ENCODE measurements at regions not wholly inside any gene's neighbourhood (a gene's known extent, or its start where the extent isn't known, plus 50 kb on each side); places are given as distances from the start of the nearest gene placed in this dataset.

- H3K27ac ChIP-seq = no peak overlapping the region
- no peaks in the 10 kb centered on the region for H3K27me3 ChIP-seq
- TF ChIP-seq POLR2AphosphoS5 (IDR thresholded peaks at IDR 0.05) = no peak
- no peak for TF ChIP-seq POLR2A (IDR thresholded peaks at IDR 0.05)
- TF ChIP-seq, protein P1, sequence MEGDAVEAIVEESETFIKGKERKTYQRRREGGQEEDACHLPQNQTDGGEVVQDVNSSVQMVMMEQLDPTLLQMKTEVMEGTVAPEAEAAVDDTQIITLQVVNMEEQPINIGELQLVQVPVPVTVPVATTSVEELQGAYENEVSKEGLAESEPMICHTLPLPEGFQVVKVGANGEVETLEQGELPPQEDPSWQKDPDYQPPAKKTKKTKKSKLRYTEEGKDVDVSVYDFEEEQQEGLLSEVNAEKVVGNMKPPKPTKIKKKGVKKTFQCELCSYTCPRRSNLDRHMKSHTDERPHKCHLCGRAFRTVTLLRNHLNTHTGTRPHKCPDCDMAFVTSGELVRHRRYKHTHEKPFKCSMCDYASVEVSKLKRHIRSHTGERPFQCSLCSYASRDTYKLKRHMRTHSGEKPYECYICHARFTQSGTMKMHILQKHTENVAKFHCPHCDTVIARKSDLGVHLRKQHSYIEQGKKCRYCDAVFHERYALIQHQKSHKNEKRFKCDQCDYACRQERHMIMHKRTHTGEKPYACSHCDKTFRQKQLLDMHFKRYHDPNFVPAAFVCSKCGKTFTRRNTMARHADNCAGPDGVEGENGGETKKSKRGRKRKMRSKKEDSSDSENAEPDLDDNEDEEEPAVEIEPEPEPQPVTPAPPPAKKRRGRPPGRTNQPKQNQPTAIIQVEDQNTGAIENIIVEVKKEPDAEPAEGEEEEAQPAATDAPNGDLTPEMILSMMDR (IDR thresholded peaks at IDR 0.05) = no peak
- no peaks in the 10 kb centered on the region for H3K4me1 ChIP-seq
- H3K36me3 ChIP-seq = no peaks in the 10 kb centered on the region
- no peaks in the 10 kb centered on the region for H3K9me3 ChIP-seq
- H3K4me3 ChIP-seq = no peak overlapping the region
- no peak for DNase-seq (ENCODE audit: low spot score in 2 of 2)
- intact Hi-C loops (cut with DNase I; ENCODE audit: low total_unique reads) = no loop called here
Measured at GRCh38 chr12:115095073-115095748, 411.2 kb upstream of the TBX3 start.

DNA sequence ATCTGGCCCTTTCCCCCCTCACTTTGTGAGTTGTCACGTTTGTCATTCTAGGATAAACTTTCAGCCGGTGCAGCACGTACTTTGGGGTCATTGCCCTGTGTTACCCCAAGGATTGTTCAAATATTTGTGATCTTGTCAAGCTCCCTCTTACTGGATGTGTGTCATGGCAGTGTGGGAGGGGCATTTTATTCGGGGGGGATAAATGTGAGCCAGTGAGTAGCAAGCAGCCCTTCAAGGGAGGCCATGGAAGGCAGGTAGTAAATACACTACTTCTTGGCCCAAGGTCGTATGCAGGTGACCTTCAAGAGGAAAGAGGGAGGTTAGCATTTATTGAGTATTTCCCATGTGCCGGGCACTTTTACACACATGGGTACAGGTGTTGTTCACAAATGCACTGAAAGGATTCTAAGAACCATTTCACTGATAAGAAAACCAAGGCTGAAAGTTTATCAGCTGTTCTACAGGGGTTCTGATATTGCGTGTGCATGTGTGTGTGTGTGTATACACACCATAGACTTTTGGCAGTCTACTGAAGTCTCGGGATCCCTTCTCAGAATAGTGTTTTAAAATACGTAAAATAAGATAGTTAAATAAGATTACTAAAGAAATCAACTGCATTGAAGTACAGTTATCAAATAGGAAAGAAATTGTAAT is 410.3 kb upstream of the TBX3 start:
- intact Hi-C loops (cut with DNase I; ENCODE audit: low total_unique reads) = no loop called here
- DNase-seq (ENCODE audit: low spot score in 2 of 2) = no peak
- Histone ChIP-seq H3K4me3 (no peak overlapping the region), H3K4me1 (no peaks in the 10 kb centered on the region), H3K27me3 (no peaks in the 10 kb centered on the region), H3K9me3 (no peaks in the 10 kb centered on the region), H3K36me3 (no peaks in the 10 kb centered on the region), H3K27ac (no peak overlapping the region)
- TF ChIP-seq, protein P1 (IDR thresholded peaks at IDR 0.05) = no peak
- TF ChIP-seq POLR2A (IDR thresholded peaks at IDR 0.05) = no peak
- TF ChIP-seq POLR2AphosphoS5 (IDR thresholded peaks at IDR 0.05) = no peak

DNA sequence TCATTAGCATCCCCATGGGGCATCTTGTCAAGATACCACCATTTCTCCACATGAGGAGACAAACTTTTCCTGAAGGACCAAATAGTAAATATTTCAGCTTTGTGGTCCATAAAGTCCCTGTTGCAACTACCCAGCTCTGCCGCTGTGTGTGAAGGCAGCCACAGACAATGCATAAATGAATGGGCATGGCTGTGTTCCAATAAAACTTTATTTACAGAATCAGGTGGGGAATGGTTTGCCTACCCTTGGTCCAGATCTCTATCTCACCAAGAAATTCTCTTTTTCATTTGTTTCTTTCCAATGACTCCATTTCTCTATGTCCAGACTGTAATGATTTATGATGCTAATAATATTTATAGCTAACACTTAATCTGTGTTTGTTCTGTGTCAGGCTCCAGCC is 409.3 kb upstream of the TBX3 start:
- Histone ChIP-seq H3K4me3 (no peak overlapping the region), H3K9me3 (no peaks in the 10 kb centered on the region), H3K27me3 (no peaks in the 10 kb centered on the region), H3K27ac (no peak overlapping the region), H3K36me3 (no peaks in the 10 kb centered on the region), H3K4me1 (no peaks in the 10 kb centered on the region)
- TF ChIP-seq, protein P1 (IDR thresholded peaks at IDR 0.05) = no peak
- TF ChIP-seq POLR2A (IDR thresholded peaks at IDR 0.05) (no peak), POLR2AphosphoS5 (IDR thresholded peaks at IDR 0.05) (no peak)
- intact Hi-C loops (cut with DNase I; ENCODE audit: low total_unique reads) = no loop called here
- no peak for DNase-seq (ENCODE audit: low spot score in 2 of 2)

DNA sequence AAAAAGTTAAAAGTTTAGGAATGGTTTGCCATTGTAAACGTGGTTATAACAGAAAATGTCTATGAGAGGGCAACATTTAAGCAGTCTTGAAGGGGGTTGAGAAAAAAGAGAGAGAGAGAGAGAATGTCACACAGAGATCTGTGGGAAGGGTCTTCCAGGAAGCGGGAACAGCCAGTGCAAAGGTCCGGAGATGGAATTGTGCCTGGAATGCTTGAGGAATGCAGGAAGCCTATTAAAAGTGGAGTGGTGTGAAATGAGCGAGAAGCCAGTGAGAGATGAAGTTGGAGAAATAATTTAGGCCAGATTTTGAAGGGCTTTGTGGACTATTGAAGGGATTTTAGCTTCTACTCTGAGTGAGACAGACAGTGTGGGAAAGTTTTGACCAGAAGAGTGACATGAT is 406.8 kb upstream of the TBX3 start:
- DNase-seq (ENCODE audit: low spot score in 2 of 2) = no peak
- no peaks in the 10 kb centered on the region for H3K36me3 ChIP-seq
- no peak overlapping the region for H3K27ac ChIP-seq
- H3K27me3 ChIP-seq = no peaks in the 10 kb centered on the region
- TF ChIP-seq, protein P1 (IDR thresholded peaks at IDR 0.05) = no peak
- TF ChIP-seq POLR2AphosphoS5 (IDR thresholded peaks at IDR 0.05) = no peak
- no peak for TF ChIP-seq POLR2A (IDR thresholded peaks at IDR 0.05)
- H3K4me1 ChIP-seq = no peaks in the 10 kb centered on the region
- intact Hi-C loops (cut with DNase I; ENCODE audit: low total_unique reads) = no loop called here
- H3K9me3 ChIP-seq = no peaks in the 10 kb centered on the region
- H3K4me3 ChIP-seq = no peak overlapping the region

- Histone ChIP-seq H3K4me3 (no peak overlapping the region), H3K9me3 (no peaks in the 10 kb centered on the region), H3K27ac (no peak overlapping the region), H3K36me3 (no peaks in the 10 kb centered on the region), H3K27me3 (no peaks in the 10 kb centered on the region), H3K4me1 (no peaks in the 10 kb centered on the region)
- no peak for DNase-seq (ENCODE audit: low spot score in 2 of 2)
- intact Hi-C loops (cut with DNase I; ENCODE audit: low total_unique reads) = no loop called here
- TF ChIP-seq POLR2AphosphoS5 (IDR thresholded peaks at IDR 0.05) = no peak
- TF ChIP-seq POLR2A (IDR thresholded peaks at IDR 0.05) = no peak
- TF ChIP-seq, protein P1 (IDR thresholded peaks at IDR 0.05) = no peak
Measured at GRCh38 chr12:115088995-115089841, 405.2 kb upstream of the TBX3 start.
